HUES64 (cell line): ENCODE measurements at regions not wholly inside any gene's neighbourhood (a gene's known extent, or its start where the extent isn't known, plus 50 kb on each side); places are given as distances from the start of the nearest gene placed in this dataset.
A peak's percentile ranks its signal among the peaks of the same experiment; 100 is the strongest.

Source experiments
- H3K27ac ChIP-seq: 2 replicates; pipeline ENCODE4 v1.7.0; 2013; ENCODE audit warnings: low read depth, low read length, inconsistent platforms
- H3K27me3 ChIP-seq: 2 replicates; pipeline ENCODE4 v1.6.1; 2013; ENCODE audit warnings: mild to moderate bottlenecking, low read length; ENCODE audit not compliant: insufficient read depth
- H3K36me3 ChIP-seq: 2 replicates; pipeline ENCODE4 v1.6.1; 2013; ENCODE audit warnings: mild to moderate bottlenecking, low read length; ENCODE audit not compliant: insufficient read depth
- H3K4me1 ChIP-seq: 2 replicates; pipeline ENCODE4 v1.6.1; 2013; ENCODE audit warnings: mild to moderate bottlenecking, low read length, moderate library complexity; ENCODE audit not compliant: insufficient read depth
- H3K4me3 ChIP-seq: 2 replicates; pipeline ENCODE4 v1.5.1; 2013; ENCODE audit warnings: mild to moderate bottlenecking, low read length, moderate library complexity
- H3K9ac ChIP-seq: 2 replicates; pipeline ENCODE4 v1.6.1; 2013; ENCODE audit warnings: mild to moderate bottlenecking, low read depth, low read length
- H3K9me3 ChIP-seq: 2 replicates; pipeline ENCODE4 v1.6.1; 2013; ENCODE audit warnings: low read depth, low read length; ENCODE audit not compliant: insufficient read depth
- WGBS: fragments of 150-250, 120-280 bp; methylation state at CpG from one replicate; pipeline ENCODE4 v1.1.7; 2013; ENCODE audit warnings: missing lambda C conversion rate; 5-methylcytosine and 5-hydroxymethylcytosine counted together

DNA sequence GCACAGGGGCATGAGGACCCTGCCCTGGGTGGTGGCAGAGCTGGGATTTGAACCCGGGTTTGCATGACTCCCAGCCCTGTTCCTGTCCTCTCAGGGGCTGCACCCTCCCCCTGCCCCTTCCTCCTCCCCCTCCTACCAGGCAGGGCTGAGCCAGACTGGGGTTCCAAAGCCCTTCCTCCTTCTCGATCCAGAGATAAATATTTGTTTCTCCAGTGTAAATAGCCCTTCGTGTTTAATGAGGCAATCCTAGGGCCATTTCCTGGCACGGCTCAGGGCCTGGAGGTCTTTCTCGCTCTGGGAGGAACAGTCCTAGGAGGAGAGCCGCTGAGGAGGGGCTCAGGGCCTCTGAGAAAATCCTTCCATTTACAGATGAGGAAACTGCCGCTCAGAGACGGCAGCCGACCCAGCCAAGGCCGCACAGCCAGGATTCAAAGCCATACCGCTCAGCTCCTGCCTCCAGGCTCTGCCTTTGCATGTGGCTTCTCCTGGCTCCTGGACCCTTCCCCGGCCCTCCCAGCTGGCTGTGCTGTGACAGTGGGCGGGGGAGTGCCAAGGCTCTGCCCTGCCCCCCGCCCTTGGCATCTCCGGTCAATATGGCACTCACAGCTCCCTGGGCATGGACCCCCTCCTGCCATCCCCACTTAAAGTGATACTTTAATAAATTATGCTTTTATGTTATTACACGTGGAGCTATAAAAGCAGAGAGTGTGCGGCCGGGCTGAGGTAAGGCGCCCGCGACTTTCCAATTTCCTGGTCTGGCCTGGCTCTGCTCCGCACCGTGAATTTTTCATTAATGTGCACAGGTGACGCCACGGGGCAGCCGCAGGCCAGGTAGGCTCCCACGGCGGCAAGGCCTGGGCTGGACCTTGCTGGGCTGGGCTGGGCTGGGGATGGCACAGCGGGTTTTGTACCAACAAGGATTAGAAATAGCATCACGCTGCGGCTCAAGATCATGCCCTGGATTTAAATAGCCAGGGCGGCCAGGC, 114.7 kb upstream of the WNT4 start:
- H3K36me3 ChIP-seq = no peaks in the 10 kb centered on the region
- no peak overlapping the region for H3K27ac ChIP-seq
- 84% methylated on average over 32 of the region's 32 CpGs for WGBS
- no peak overlapping the region for H3K4me3 ChIP-seq
- peaks cover 9% of the 10 kb centered on the region for H3K4me1 ChIP-seq
- no peaks in the 10 kb centered on the region for H3K9me3 ChIP-seq
- H3K9ac ChIP-seq = no peak overlapping the region
- no peaks in the 10 kb centered on the region for H3K27me3 ChIP-seq

DNA sequence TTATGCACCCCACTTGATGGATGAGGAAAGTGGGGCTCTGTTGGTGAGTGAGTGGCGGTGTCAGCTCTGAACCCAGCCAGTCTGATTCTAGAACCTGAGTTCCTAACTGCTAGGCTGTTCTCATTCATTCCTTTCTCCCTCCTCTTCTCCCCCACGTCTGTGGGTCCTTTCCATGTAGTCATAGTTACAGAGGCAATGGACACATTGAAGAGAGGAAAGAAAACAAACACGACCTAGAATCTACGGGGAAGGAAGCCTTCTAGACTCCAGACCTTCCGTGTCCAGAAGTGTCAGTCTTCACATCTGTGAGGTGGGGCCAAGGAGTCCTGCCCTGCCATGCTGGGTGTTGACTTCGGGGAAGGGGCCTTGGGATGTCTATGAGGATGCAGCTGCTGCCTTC, 115.8 kb upstream of the WNT4 start:
- H3K9me3 ChIP-seq = no peaks in the 10 kb centered on the region
- no peak overlapping the region for H3K9ac ChIP-seq
- 93% methylated on average over 6 of the region's 6 CpGs for WGBS
- no peak overlapping the region for H3K27ac ChIP-seq
- H3K27me3 ChIP-seq = no peaks in the 10 kb centered on the region
- H3K4me1 ChIP-seq = peaks cover 9% of the 10 kb centered on the region
- H3K36me3 ChIP-seq = no peaks in the 10 kb centered on the region
- no peak overlapping the region for H3K4me3 ChIP-seq

DNA sequence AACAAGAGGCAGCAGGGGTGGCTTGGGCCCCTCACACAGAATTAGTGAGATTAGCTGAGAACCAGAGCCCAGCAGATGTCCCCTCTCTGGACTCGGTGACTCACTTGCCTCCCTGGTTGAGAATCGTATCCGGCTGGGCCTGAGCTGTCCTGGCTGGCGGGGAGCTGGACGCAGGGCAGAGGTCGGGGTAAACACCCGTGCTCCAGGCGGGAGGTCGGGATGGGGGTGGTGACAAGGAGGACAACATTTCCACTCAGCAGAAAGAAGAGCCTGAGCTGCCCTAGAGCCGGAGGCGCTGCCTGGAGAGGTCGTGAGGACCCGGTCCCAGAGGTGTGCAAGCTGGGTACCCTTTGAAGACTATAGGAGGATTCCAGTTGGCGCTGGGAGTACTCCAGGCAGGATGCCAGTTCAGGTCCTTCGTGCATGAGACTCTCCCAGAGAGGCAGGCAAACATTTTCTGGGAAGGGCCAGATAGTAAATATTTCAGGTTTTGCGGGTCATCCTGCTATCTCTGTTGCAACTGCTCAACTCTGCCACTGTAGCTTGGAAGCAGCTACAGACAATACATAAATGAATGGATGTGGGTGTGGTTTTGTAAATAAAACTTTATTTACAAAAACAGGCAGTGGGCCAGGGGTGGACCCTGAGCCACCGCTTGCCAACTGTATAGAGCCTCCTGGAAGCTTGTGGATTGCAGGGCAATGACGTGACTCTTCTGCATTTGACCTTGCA, 116.8 kb upstream of the WNT4 start:
- Histone ChIP-seq H3K27ac (no peak overlapping the region), H3K4me3 (no peak overlapping the region), H3K36me3 (no peaks in the 10 kb centered on the region), H3K9me3 (no peaks in the 10 kb centered on the region), H3K9ac (no peak overlapping the region), H3K4me1 (peaks cover 19% of the 10 kb centered on the region), H3K27me3 (no peaks in the 10 kb centered on the region)
- 67% methylated on average over 18 of the region's 18 CpGs for WGBS

DNA sequence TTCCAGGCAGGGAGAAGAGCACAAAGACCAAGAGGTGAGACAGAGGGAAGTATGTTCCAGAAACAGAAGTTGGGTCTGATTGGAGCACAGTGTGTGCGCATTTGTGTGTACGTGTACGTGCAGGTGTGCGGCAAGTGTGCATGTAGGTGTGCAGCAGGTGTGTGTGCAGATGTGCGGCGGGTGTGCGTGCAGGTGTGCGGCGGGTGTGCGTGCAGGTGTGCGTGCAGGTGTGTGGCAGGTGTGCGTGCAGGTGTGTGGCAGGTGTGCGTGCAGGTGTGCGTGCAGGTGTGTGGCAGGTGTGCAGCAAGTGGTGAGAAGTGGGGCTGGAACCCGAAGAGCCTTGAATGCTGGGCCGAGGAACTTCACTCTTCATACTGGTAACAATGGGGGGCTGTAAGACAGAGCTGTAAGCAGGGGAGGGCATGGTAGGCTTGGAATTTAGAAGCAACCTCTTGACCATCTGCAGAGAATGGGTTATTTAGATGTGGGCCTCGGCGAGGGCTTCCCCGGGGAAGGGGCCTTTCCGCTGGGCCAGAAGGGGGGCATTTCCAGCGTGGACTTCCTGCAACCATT, 118.0 kb upstream of the WNT4 start:
- no peak overlapping the region for H3K27ac ChIP-seq
- no peaks in the 10 kb centered on the region for H3K9me3 ChIP-seq
- no peak overlapping the region for H3K9ac ChIP-seq
- no peaks in the 10 kb centered on the region for H3K27me3 ChIP-seq
- H3K4me1 ChIP-seq = peaks cover 20% of the 10 kb centered on the region
- no peaks in the 10 kb centered on the region for H3K36me3 ChIP-seq
- H3K4me3 ChIP-seq = no peak overlapping the region
- WGBS = 91% methylated on average over 18 of the region's 21 CpGs

DNA sequence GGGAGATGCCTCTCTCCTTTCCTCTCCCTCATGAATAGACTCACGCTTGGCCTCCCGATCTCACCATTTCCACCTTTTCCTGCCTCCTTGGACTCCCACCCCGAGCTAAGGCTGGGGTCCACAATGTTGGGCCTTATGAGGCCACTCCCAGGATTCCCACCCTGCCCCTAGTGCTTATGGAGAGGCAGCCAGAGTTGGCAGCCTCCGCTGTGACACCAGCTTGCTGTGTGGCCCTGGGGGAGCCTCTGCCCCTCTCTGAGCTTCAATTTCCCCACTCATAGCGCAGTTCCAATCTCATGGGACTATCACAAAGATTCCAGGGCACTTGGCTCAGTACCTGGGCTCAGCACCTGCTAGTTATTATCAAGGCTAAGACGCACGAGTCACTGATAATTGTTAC, 118.7 kb upstream of the WNT4 start:
- peaks cover 20% of the 10 kb centered on the region for H3K4me1 ChIP-seq
- WGBS = 91% methylated on average over 7 of the region's 7 CpGs

DNA sequence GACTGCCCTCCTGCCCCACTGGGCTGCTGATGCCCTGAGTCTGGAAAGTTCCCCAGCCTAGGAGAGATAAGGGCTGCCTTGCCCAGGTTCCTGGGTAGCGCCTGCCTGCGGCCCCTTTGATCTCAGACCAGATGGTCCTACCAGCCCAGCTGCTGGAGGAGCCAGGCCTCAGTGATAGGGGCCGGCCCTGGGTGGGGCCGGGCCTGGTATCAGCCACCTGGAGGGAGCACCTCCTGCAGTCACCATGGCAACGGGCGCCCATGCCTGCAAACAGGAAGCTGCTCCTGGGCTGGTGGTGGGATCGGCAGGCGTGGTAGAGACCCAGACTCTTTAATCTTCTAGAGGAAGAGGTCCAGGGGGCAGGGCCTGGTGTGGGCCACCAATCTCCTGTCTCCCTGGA, 119.7 kb upstream of the WNT4 start:
- Histone ChIP-seq H3K9ac (no peak overlapping the region), H3K9me3 (no peaks in the 10 kb centered on the region), H3K4me3 (no peak overlapping the region), H3K36me3 (no peaks in the 10 kb centered on the region), H3K27me3 (no peaks in the 10 kb centered on the region), H3K4me1 (peaks cover 20% of the 10 kb centered on the region), H3K27ac (no peak overlapping the region)
- WGBS = 72% methylated on average over 8 of the region's 8 CpGs

More for the DNA sequence above, 118.7 kb upstream of the WNT4 start:
- no peak overlapping the region for H3K9ac ChIP-seq
- no peaks in the 10 kb centered on the region for H3K27me3 ChIP-seq
- H3K36me3 ChIP-seq = no peaks in the 10 kb centered on the region
- H3K27ac ChIP-seq = no peak overlapping the region
- no peaks in the 10 kb centered on the region for H3K9me3 ChIP-seq
- H3K4me3 ChIP-seq = no peak overlapping the region

DNA sequence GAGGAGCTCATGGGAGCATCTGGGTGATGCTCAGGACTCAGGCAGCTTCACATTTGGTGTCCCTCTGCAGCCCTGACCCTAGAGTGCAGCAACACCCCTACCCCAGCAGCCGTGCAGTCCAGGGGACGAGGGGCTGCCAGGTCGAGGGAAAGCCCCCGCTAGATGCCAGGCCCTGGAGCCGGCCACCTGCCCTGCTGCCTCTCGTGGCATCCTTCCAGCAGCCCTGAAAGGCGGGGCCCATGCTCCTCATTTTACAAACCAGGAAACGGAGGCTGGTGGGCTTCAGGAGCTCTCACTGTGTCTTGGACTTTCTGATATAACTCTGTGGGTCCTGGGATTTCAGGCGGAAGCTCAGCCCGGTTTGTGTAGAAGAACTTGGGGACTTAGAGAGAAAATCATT, 120.5 kb upstream of the WNT4 start:
- no peak overlapping the region for H3K4me3 ChIP-seq
- WGBS = 90% methylated on average over 10 of the region's 10 CpGs
- H3K9ac ChIP-seq = no peak overlapping the region
- H3K27me3 ChIP-seq = no peaks in the 10 kb centered on the region
- H3K27ac ChIP-seq = no peak overlapping the region
- H3K9me3 ChIP-seq = no peaks in the 10 kb centered on the region
- H3K4me1 ChIP-seq = peaks cover 20% of the 10 kb centered on the region
- H3K36me3 ChIP-seq = no peaks in the 10 kb centered on the region

DNA sequence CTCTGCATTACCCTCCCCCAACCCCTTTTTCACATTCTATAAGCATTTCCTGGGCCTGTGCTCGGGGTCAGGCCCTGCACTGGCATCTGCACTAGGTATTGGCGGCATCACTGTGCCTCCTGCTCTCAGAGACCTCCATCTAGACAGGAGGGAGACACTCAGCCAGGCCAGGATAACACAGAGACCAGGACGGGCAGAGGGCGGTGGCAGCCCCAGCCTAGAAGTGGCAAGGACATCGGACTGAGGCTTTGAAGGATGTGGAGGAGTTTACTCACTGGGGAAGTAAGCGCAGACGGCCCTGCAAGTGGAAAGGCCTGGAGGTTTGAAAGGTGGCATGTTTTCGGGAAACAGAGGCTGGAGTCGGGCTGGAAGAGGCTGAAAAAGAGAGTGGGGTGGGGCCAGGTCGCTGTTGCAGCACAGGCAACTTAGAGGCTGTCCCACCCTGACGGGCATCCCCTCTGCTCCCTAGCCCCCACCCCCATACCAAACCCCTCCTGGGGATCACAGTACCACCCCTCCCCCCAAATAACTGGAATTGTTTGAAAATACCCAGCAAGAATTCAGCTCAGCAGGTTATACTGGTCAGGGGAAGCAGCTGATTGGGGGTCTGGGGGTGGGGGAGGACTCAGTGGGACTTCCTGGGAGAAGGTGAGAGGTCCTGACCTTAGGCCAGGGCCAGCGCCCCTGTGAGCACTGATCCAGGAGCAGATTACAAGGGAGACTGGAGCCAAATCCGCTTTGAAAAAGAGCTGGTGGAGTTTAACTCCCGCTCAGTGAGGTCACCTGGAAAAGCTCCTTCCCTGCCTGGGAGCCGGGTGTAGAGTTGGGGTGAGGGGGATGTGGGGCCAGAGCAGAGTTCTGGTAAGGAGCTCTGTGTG, 121.8 kb upstream of the WNT4 start:
- 50% methylated on average over 15 of the region's 15 CpGs for WGBS
- Histone ChIP-seq H3K27ac (peak overlapping the region; percentile 60; the same call in 1 of the 2 replicates), H3K9ac (no peak overlapping the region), H3K4me3 (no peak overlapping the region), H3K36me3 (no peaks in the 10 kb centered on the region), H3K27me3 (no peaks in the 10 kb centered on the region), H3K4me1 (peaks cover 14% of the 10 kb centered on the region), H3K9me3 (no peaks in the 10 kb centered on the region)

DNA sequence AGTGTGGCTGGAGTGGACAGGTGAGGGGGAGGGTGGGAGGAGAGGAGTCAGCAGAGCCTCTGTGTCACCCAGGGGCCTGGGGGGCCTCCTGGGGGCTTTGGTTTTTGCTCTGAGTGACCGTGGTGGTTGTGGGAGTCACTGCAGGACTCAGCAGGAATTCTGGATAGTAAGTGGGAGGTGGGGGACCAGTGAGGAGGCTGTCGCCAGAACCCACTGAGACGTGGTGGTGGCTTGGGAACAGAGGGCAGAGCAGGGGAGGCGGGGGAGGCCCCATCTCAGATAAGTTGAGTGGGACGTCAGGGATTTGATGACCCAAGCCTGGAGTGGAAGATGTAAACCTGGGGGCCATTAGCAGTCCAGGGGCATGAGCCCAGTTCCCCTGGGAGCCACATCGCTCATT, 123.2 kb upstream of the WNT4 start:
- WGBS = 88% methylated on average over 6 of the region's 6 CpGs
- Histone ChIP-seq H3K27me3 (no peaks in the 10 kb centered on the region), H3K27ac (no peak overlapping the region), H3K4me1 (peaks cover 14% of the 10 kb centered on the region), H3K36me3 (no peaks in the 10 kb centered on the region), H3K4me3 (no peak overlapping the region), H3K9ac (no peak overlapping the region), H3K9me3 (no peaks in the 10 kb centered on the region)

DNA sequence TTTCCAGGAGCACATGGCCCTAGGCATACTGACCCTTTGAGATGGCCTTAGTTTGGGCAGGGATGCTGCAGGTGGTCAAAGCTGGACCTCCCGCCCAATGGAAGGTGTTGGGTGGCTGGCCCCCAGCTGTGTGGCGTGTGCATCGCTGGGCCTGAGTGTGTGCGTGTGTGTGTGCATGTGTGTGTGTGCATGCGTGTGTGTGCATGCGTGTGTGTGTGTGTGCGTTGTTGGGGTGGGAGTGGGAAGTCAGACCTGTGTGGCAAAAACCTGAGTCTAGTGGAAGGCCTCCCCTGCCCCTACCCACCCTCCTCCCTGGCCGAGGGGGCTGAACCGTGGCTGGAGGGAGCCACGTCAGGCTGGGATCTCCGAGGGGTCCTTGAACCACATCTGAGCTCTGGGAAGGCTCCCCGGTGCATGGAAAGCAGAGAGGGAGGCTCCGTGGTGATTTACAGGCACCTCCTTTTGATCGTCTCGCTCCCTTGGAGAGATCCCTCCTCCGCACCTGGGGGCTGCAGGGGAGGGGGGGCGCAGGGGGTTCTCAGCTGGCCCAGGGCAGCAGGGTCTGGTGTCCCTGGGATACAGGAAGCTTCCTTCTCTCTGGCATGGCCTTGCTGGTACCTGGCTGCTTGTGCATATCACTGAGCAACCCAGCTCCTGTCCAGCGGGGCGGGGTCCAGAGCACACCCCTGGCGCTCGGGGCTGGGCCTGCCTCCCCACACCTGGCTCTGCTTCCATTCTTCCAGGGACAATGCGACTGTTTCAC, 124.7 kb upstream of the WNT4 start:
- Histone ChIP-seq H3K27ac (no peak overlapping the region), H3K4me3 (no peak overlapping the region), H3K9me3 (no peaks in the 10 kb centered on the region), H3K27me3 (no peaks in the 10 kb centered on the region), H3K4me1 (peaks cover 17% of the 10 kb centered on the region), H3K36me3 (no peaks in the 10 kb centered on the region), H3K9ac (no peak overlapping the region)
- WGBS = 87% methylated on average over 22 of the region's 22 CpGs
